Prostate gland (tissue), 2 donors: ENCODE measurements at regions not wholly inside any gene's neighbourhood (a gene's known extent, or its start where the extent isn't known, plus 50 kb on each side); places are given as distances from the start of the nearest gene placed in this dataset.
"Not testable (repeated sequence)": the region's sequence is repeated elsewhere in the genome, so short reads cannot be mapped to it uniquely, and the experiment has no call there.

ENCODE experiments used
- DNase-seq: peaks from one replicate; pipeline ENCODE4 v3.0.0-alpha.2; 2019; ENCODE audit warnings: low spot score
- H3K27ac ChIP-seq, 2 donors: fragments of 200-600 bp; sonication (generic); 2 replicates each; pipeline ENCODE4 v1.5.1; 2017 to 2019
- H3K27me3 ChIP-seq: fragments of 200-600 bp; sonication (generic); replicated peaks from 2 replicates; pipeline ENCODE4 v1.5.1; 2019; ENCODE audit not compliant: insufficient read depth
- H3K36me3 ChIP-seq, 2 donors: fragments of 200-600 bp; sonication (generic); 1 replicate in 1 of 2; 2 replicates in 1 of 2; pipeline versions ENCODE4 v1.5.1 to v1.8.1; 2017 to 2019
- H3K4me1 ChIP-seq: fragments of 200-600 bp; sonication (generic); replicated peaks from 2 replicates; pipeline ENCODE4 v1.5.1; 2019
- H3K4me3 ChIP-seq, 2 donors: fragments of 200-600 bp; sonication (generic); 2 replicates each; pipeline ENCODE4 v1.5.1; 2017 to 2019
- H3K9me3 ChIP-seq: fragments of 200-600 bp; sonication (generic); 2 replicates; pipeline ENCODE4 v1.5.1; 2017
- CTCF ChIP-seq, 4 experiments: fragments of 200-600 bp in 2 of 4; fragments of 450-650 bp in 2 of 4; sonication (generic) in 2 of 4; IDR thresholded peaks; 1 replicate in 3 of 4; 2 replicates in 1 of 4; pipeline ENCODE4 v1.5.1; 2016 to 2019; ENCODE audit warnings: antibody characterized with exemption in 4 of 4, mild to moderate bottlenecking in 2 of 4, moderate library complexity in 2 of 4
- POLR2A ChIP-seq: fragments of 450-650 bp; IDR thresholded peaks from one replicate; pipeline ENCODE4 v1.6.1; 2016; ENCODE audit warnings: antibody characterized with exemption, mild to moderate bottlenecking
- POLR2AphosphoS5 ChIP-seq: sonication (generic); formaldehyde crosslinking; IDR thresholded peaks from one replicate; pipeline ENCODE4 v1.6.1; 2017; ENCODE audit warnings: antibody characterized with exemption
- WGBS: methylation state at CpG from one replicate; pipeline ENCODE4 v1.1.5; 2018; 5-methylcytosine and 5-hydroxymethylcytosine counted together
- intact Hi-C: fragments of 100-400 bp; cut with DNase I; formaldehyde crosslinking; loops from one replicate; pipeline ENCODE4 v1.14.2; 2022

- Histone ChIP-seq H3K4me3 (no peak overlapping the region), H3K9me3 (no peaks in the 10 kb centered on the region), H3K27ac (no peak overlapping the region), H3K36me3 (no peaks in the 10 kb centered on the region), H3K27me3 (no peaks in the 10 kb centered on the region), H3K4me1 (no peaks in the 10 kb centered on the region)
- intact Hi-C loops, result no loop called here
- DNase-seq, result no peak
- 20% methylated on average over 2 of the region's 2 CpGs for WGBS
- TF ChIP-seq POLR2AphosphoS5 (no peak), CTCF (IDR thresholded peaks at IDR 0.05) (no peak), POLR2A (no peak)
These were observed 763.6 kb downstream of the TAF11L14 start for GRCh38 chr5:18397891-18398290.

DNA sequence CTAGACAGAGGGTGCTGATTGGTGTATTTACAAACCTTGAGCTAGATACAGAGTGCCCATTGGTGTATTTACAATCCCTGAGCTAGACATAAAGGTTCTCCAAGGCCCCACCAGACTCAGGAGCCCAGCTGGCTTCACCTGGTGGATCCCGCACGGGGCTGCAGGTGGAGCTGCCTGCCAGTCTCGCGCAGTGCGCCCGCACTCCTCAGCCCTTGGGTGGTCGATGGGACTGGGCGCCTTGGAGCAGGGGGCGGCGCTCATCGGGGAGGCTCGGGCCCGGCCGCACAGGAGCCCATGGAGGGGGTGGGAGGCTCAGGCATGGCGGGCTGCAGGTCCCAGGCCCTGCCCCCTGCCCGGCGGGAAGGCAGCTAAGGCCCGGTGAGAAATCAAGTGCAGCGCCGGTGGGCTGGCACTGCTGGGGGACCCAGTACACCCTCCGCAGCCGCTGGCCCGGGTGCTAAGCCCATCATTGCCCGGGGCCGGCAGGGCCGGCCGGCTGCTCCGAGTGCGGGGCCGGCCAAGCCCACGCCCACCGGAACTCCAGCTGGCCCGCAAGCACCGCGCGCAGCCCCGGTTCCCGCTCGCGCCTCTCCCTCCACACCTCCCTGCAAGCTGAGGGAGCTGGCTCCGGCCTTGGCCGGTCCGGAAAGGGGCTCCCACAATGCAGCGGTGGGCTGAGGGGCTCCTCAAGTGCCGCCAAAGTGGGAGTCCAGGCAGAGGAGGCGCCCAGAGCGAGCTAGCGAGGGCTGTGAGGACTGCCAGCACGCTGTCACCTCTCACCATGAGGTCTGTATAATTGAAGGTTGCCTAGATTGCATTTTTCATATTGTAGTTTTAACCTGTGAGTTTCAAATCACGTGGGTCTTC, 765.4 kb downstream of the TAF11L14 start:
- intact Hi-C loops, H3K27ac ChIP-seq, DNase-seq, H3K27me3 ChIP-seq, H3K4me3 ChIP-seq, H3K9me3 ChIP-seq, H3K36me3 ChIP-seq, H3K4me1 ChIP-seq: not testable (repeated sequence)
- WGBS, result 90% methylated on average over 32 of the region's 50 CpGs

DNA sequence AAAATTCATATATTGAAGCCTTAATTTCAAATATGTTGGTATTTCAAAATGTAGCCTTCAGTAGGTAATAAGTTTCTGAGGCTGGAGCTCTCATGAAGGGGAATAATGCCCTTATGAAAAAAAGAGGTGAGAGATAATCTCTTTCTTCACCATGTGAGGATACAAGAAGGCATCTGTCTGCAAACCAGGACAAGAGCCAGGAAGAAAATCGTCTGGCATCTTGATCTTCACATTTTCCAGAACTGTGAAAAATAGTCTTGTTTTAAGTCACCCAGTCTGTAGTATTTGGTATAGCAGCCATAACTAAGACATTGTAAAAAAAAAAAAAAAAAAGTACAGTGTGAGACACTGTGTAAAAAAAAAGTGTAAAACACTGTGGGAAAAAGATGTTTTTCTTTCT, 768.9 kb downstream of the TAF11L14 start:
- Histone ChIP-seq H3K27ac (no peak overlapping the region), H3K4me1 (no peaks in the 10 kb centered on the region), H3K27me3 (no peaks in the 10 kb centered on the region), H3K4me3 (no peak overlapping the region), H3K36me3 (no peaks in the 10 kb centered on the region), H3K9me3 (no peaks in the 10 kb centered on the region)
- intact Hi-C loops, result no loop called here
- 66% methylated on average over 1 of the region's 1 CpG for WGBS
- no peak for DNase-seq
- TF ChIP-seq POLR2A (no peak), POLR2AphosphoS5 (no peak), CTCF (IDR thresholded peaks at IDR 0.05) (no peak)

GRCh38 chr5:18403941-18404438, 769.7 kb downstream of the TAF11L14 start:
- no peaks in the 10 kb centered on the region for H3K4me1 ChIP-seq
- no peak for TF ChIP-seq POLR2A
- no peak for TF ChIP-seq POLR2AphosphoS5
- TF ChIP-seq CTCF (IDR thresholded peaks at IDR 0.05), result no peak
- intact Hi-C loops, result no loop called here
- no peaks in the 10 kb centered on the region for H3K27me3 ChIP-seq
- H3K4me3 ChIP-seq, result no peak overlapping the region
- 50% methylated on average over 3 of the region's 3 CpGs for WGBS
- no peaks in the 10 kb centered on the region for H3K9me3 ChIP-seq
- H3K27ac ChIP-seq, result no peak overlapping the region
- DNase-seq, result no peak
- H3K36me3 ChIP-seq, result no peaks in the 10 kb centered on the region

DNA sequence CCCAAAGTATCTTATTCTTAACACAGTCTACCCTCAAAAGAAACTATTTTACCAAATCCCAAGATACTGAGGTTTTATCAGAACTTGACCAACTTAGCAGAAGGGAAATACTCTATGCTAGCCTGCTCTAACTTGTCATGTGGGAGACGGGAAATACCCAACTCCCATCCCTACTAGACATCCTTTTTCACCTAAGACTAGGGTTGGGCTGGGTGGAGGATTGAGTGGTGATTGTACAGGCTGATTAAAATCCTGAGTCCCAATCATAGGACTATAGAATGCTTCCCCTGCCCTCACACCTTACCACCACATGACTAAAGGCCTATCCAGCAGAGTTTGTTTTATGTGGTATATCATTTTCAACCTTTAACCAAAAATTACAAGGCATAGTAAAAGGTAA, 786.5 kb downstream of the TAF11L14 start:
- intact Hi-C loops, result no loop called here
- 50% methylated on average over 1 of the region's 1 CpG for WGBS
- no peak for DNase-seq
- Histone ChIP-seq H3K4me1 (no peaks in the 10 kb centered on the region), H3K4me3 (no peak overlapping the region), H3K27me3 (no peaks in the 10 kb centered on the region), H3K9me3 (no peaks in the 10 kb centered on the region), H3K27ac (no peak overlapping the region), H3K36me3 (no peaks in the 10 kb centered on the region)
- TF ChIP-seq POLR2AphosphoS5 (no peak), POLR2A (no peak), CTCF (IDR thresholded peaks at IDR 0.05) (no peak)
